SKM-1 (cell line): ENCODE measurements at regions not wholly inside any gene's neighbourhood (a gene's known extent, or its start where the extent isn't known, plus 50 kb on each side); places are given as distances from the start of the nearest gene placed in this dataset.

Source experiments
- DNase-seq: peaks from one replicate; lab custom pipeline; 2025; ENCODE audit not compliant: unreplicated experiment; lab: John Stamatoyannopoulos, UW

GRCh38 chr11:28517621-28518020 is 409.4 kb downstream of the METTL15 start:
- no peak for DNase-seq

- no peak for DNase-seq
Observed at GRCh38 chr11:28514391-28514790, 406.2 kb downstream of the METTL15 start.

GRCh38 chr11:28512143-28512756 is 404.1 kb downstream of the METTL15 start:
- DNase-seq, result no peak

- no peak for DNase-seq
Observed at GRCh38 chr11:28505232-28505631, 397.0 kb downstream of the METTL15 start.

GRCh38 chr11:28504555-28505110 is 396.4 kb downstream of the METTL15 start:
- no peak for DNase-seq

GRCh38 chr11:28495333-28495732 is 387.1 kb downstream of the METTL15 start:
- DNase-seq, result no peak

GRCh38 chr11:28491431-28491830 is 383.2 kb downstream of the METTL15 start:
- no peak for DNase-seq

- DNase-seq, result no peak
Observed at GRCh38 chr11:28490773-28491382, 382.7 kb downstream of the METTL15 start.

- DNase-seq, result no peak
Observed at GRCh38 chr11:28488336-28488735, 380.1 kb downstream of the METTL15 start.

- DNase-seq, result no peak
Observed at GRCh38 chr11:28483072-28483867, 375.1 kb downstream of the METTL15 start.

- no peak for DNase-seq
Observed at GRCh38 chr11:28482666-28483065, 374.5 kb downstream of the METTL15 start.

GRCh38 chr11:28481616-28482480 is 373.7 kb downstream of the METTL15 start:
- no peak for DNase-seq

GRCh38 chr11:28480406-28480805 is 372.2 kb downstream of the METTL15 start:
- no peak for DNase-seq

- no peak for DNase-seq
Observed at GRCh38 chr11:28476864-28477263, 368.7 kb downstream of the METTL15 start.

GRCh38 chr11:28476049-28476448 is 367.9 kb downstream of the METTL15 start:
- DNase-seq, result no peak

- DNase-seq, result no peak
Observed at GRCh38 chr11:28472904-28473303, 364.7 kb downstream of the METTL15 start.

GRCh38 chr11:28471537-28471936 is 363.3 kb downstream of the METTL15 start:
- DNase-seq, result no peak

- no peak for DNase-seq
Observed at GRCh38 chr11:28470180-28470579, 362.0 kb downstream of the METTL15 start.

- DNase-seq, result no peak
Observed at GRCh38 chr11:28466506-28466905, 358.3 kb downstream of the METTL15 start.

- no peak for DNase-seq
Observed at GRCh38 chr11:28464252-28464867, 356.2 kb downstream of the METTL15 start.

GRCh38 chr11:28463826-28464225 is 355.6 kb downstream of the METTL15 start:
- DNase-seq, result no peak
